WTC11 (cell line): ENCODE measurements at regions not wholly inside any gene's neighbourhood (a gene's known extent, or its start where the extent isn't known, plus 50 kb on each side); places are given as distances from the start of the nearest gene placed in this dataset.

Experiments used
- ATAC-seq: fragments of 200-7000 bp; cut with Tn5 transposase; 2 replicates; pipeline ENCODE4 v1.10.0; 2021; ENCODE audit warnings: mild to moderate bottlenecking, moderate library complexity
- CTCF ChIA-PET: fragments of 300-600 bp; sonication (Branson Sonifier 250); formaldehyde crosslinking; loops from one replicate; lab custom pipeline; 2021; ENCODE audit warnings: antibody characterized with exemption; lab: Charles Lee
- POLR2A ChIA-PET: fragments of 350-600 bp; sonication (Branson Sonifier 250); formaldehyde crosslinking; loops from one replicate; lab custom pipeline; 2021; ENCODE audit warnings: antibody characterized with exemption; lab: Charles Lee
- DNase-seq: peaks from one replicate; pipeline ENCODE4 v3.0.0; 2021; ENCODE audit warnings: low spot score
- H3K27ac Mint-ChIP-seq: 2 replicates; pipeline ENCODE4 v1.8.0; 2021; ENCODE audit warnings: mixed read lengths
- H3K27me3 Mint-ChIP-seq: 2 replicates; pipeline ENCODE4 v1.8.0; 2021; ENCODE audit warnings: low read depth, mild to moderate bottlenecking, moderate library complexity, mixed read lengths
- H3K36me3 Mint-ChIP-seq: 2 replicates; pipeline ENCODE4 v1.8.0; 2021; ENCODE audit warnings: mixed read lengths
- H3K4me1 Mint-ChIP-seq: 2 replicates; pipeline ENCODE4 v1.8.0; 2022; ENCODE audit warnings: mixed read lengths
- H3K4me3 Mint-ChIP-seq: 2 replicates; pipeline ENCODE4 v1.8.0; 2021; ENCODE audit warnings: mild to moderate bottlenecking, moderate library complexity, mixed read lengths
- H3K9me3 Mint-ChIP-seq: 2 replicates; pipeline ENCODE4 v1.8.0; 2021; ENCODE audit warnings: mixed read lengths
- AFF4 ChIP-seq: sonication (generic); formaldehyde crosslinking; IDR thresholded peaks from 2 replicates; pipeline ENCODE4 v1.8.1; 2023; ENCODE audit warnings: mild to moderate bottlenecking, missing genetic modification reagents, borderline replicate concordance
- CREB1 ChIP-seq: sonication (generic); formaldehyde crosslinking; IDR thresholded peaks from 2 replicates; pipeline ENCODE4 v1.8.0; 2023; ENCODE audit warnings: mild to moderate bottlenecking, missing genetic modification reagents
- E2F4 ChIP-seq: sonication (generic); formaldehyde crosslinking; IDR thresholded peaks from 2 replicates; pipeline ENCODE4 v1.8.1; 2022; ENCODE audit warnings: low read depth, mild to moderate bottlenecking, moderate library complexity, missing genetic modification reagents, borderline replicate concordance
- EMX1 ChIP-seq: fragments of 250-450 bp; sonication (Bioruptor Pico); IDR thresholded peaks from 2 replicates; pipeline ENCODE4 v1.8.0; 2021; ENCODE audit warnings: mild to moderate bottlenecking
- ESRRA ChIP-seq: sonication (generic); formaldehyde crosslinking; IDR thresholded peaks from 2 replicates; pipeline ENCODE4 v1.8.1; 2022; ENCODE audit warnings: mild to moderate bottlenecking, missing genetic modification reagents, borderline replicate concordance
- FOXJ3 ChIP-seq: sonication (generic); formaldehyde crosslinking; IDR thresholded peaks from 2 replicates; pipeline ENCODE4 v1.9.0; 2021; ENCODE audit warnings: missing genetic modification reagents, mild to moderate bottlenecking, borderline replicate concordance
- GABPB1 ChIP-seq: sonication (generic); formaldehyde crosslinking; IDR thresholded peaks from 2 replicates; pipeline ENCODE4 v1.8.1; 2023; ENCODE audit warnings: mild to moderate bottlenecking, missing genetic modification reagents
- GRHL2 ChIP-seq: fragments of 250-450 bp; sonication (Bioruptor Pico); IDR thresholded peaks from 2 replicates; pipeline ENCODE4 v1.8.0; 2022; ENCODE audit warnings: mild to moderate bottlenecking, moderate library complexity; ENCODE audit not compliant: insufficient replicate concordance, severe bottlenecking
- JUN ChIP-seq: sonication (generic); formaldehyde crosslinking; IDR thresholded peaks from 2 replicates; pipeline ENCODE4 v1.8.0; 2023; ENCODE audit warnings: mild to moderate bottlenecking, missing genetic modification reagents
- MLX ChIP-seq: sonication (generic); formaldehyde crosslinking; IDR thresholded peaks from 2 replicates; pipeline ENCODE4 v1.8.1; 2023; ENCODE audit warnings: mild to moderate bottlenecking, missing genetic modification reagents, moderate library complexity
- NFATC4 ChIP-seq: fragments of 250-450 bp; sonication (Bioruptor Pico); IDR thresholded peaks from 2 replicates; pipeline ENCODE4 v1.9.0; 2021; ENCODE audit warnings: mild to moderate bottlenecking
- NFYB ChIP-seq: sonication (generic); formaldehyde crosslinking; conservative IDR thresholded peaks from 2 replicates; pipeline ENCODE4 v1.8.0; 2022; ENCODE audit warnings: low read depth, missing genetic modification reagents
- NR2C2 ChIP-seq: sonication (generic); formaldehyde crosslinking; IDR thresholded peaks from 2 replicates; pipeline ENCODE4 v1.8.0; 2022; ENCODE audit warnings: mild to moderate bottlenecking, missing genetic modification reagents
- PRRX2 ChIP-seq: fragments of 250-450 bp; sonication (Bioruptor Pico); IDR thresholded peaks from 2 replicates; pipeline ENCODE4 v1.8.0; 2021; ENCODE audit warnings: mild to moderate bottlenecking
- RORB ChIP-seq: fragments of 250-450 bp; sonication (Bioruptor Pico); IDR thresholded peaks from 2 replicates; pipeline ENCODE4 v1.9.0; 2021; ENCODE audit warnings: mild to moderate bottlenecking
- SP1 ChIP-seq: sonication (generic); formaldehyde crosslinking; conservative IDR thresholded peaks from 2 replicates; pipeline ENCODE4 v1.8.1; 2022; ENCODE audit warnings: missing genetic modification reagents
- STAT6 ChIP-seq: sonication (generic); formaldehyde crosslinking; conservative IDR thresholded peaks from 2 replicates; pipeline ENCODE4 v1.8.1; 2023; ENCODE audit warnings: mild to moderate bottlenecking, low read depth, missing genetic modification reagents, moderate library complexity
- TCF7 ChIP-seq: sonication (generic); formaldehyde crosslinking; IDR thresholded peaks from 2 replicates; pipeline ENCODE4 v1.8.0; 2022; ENCODE audit warnings: mild to moderate bottlenecking, low read depth, missing genetic modification reagents, moderate library complexity
- USF2 ChIP-seq: sonication (generic); formaldehyde crosslinking; IDR thresholded peaks from 2 replicates; pipeline ENCODE4 v1.8.1; 2023; ENCODE audit warnings: mild to moderate bottlenecking, missing genetic modification reagents, moderate library complexity
- ZNF121 ChIP-seq: sonication (generic); formaldehyde crosslinking; IDR thresholded peaks from 2 replicates; pipeline ENCODE4 v1.8.0; 2023; ENCODE audit warnings: missing genetic modification reagents
- ZNF416 ChIP-seq: fragments of 250-450 bp; sonication (Bioruptor Pico); IDR thresholded peaks from 2 replicates; pipeline ENCODE4 v1.9.0; 2021; ENCODE audit warnings: mild to moderate bottlenecking, inconsistent platforms
- ZSCAN18 ChIP-seq: fragments of 250-450 bp; sonication (Bioruptor Pico); IDR thresholded peaks from 2 replicates; pipeline ENCODE4 v2.1.2; 2022; ENCODE audit warnings: mild to moderate bottlenecking, moderate library complexity

- ChIA-PET CTCF (no interaction called here), POLR2A (no interaction called here)
- Mint-ChIP-seq H3K27ac (no peak overlapping the region), H3K9me3 (no peaks in the 10 kb centered on the region), H3K4me3 (no peak overlapping the region), H3K27me3 (no peaks in the 10 kb centered on the region)
- TF ChIP-seq JUN (no peak), ZNF416 (CRISPR knock-in tag) (no peak), AFF4 (CRISPR knock-in tag) (no peak), ZNF121 (CRISPR knock-in tag) (no peak), NR2C2 (CRISPR knock-in tag) (no peak), ZSCAN18 (CRISPR knock-in tag) (no peak)
- TF ChIP-seq, all 79 proteins: peak for 0
- no peak for DNase-seq
- Mint-ChIP-seq H3K4me1 (peaks cover 18% of the 10 kb centered on the region), H3K36me3 (no peaks in the 10 kb centered on the region)
- no peak for ATAC-seq
Measured at GRCh38 chr2:103445347-103445746, 683.5 kb downstream of the TMEM182 start.

GRCh38 chr2:103448495-103448894 lies 686.7 kb downstream of the TMEM182 start:
- TF ChIP-seq CREB1 (CRISPR knock-in tag) (no peak), STAT6 (CRISPR knock-in tag) (no peak)
- Mint-ChIP-seq H3K9me3 (peaks cover 5% of the 10 kb centered on the region), H3K4me1 (peaks cover 18% of the 10 kb centered on the region), H3K36me3 (no peaks in the 10 kb centered on the region), H3K27ac (no peak overlapping the region), H3K4me3 (no peak overlapping the region), H3K27me3 (no peaks in the 10 kb centered on the region)
- POLR2A ChIA-PET: interaction anchor here (0.7 kb wide), 1 partner anchor 48 kb away, joined by 3 read pairs; no protein-coding TSS in a partner anchor
- no peak for DNase-seq
- CTCF ChIA-PET: no interaction called here
- no peak for ATAC-seq

- no peak for ATAC-seq
- Mint-ChIP-seq H3K9me3 (peaks cover 5% of the 10 kb centered on the region), H3K4me3 (no peak overlapping the region), H3K36me3 (no peaks in the 10 kb centered on the region), H3K27ac (no peak overlapping the region), H3K4me1 (peaks cover 16% of the 10 kb centered on the region), H3K27me3 (no peaks in the 10 kb centered on the region)
- POLR2A ChIA-PET: no interaction called here
- CTCF ChIA-PET: no interaction called here
- DNase-seq: no peak
- TF ChIP-seq SP1 (CRISPR knock-in tag) (no peak), NFATC4 (CRISPR knock-in tag) (no peak), USF2 (CRISPR knock-in tag) (no peak), E2F4 (CRISPR knock-in tag) (no peak), ESRRA (CRISPR knock-in tag) (no peak), PRRX2 (no peak), FOXJ3 (CRISPR knock-in tag) (no peak), RORB (CRISPR knock-in tag) (no peak), EMX1 (CRISPR knock-in tag) (no peak), MLX (no peak), NFYB (CRISPR knock-in tag) (no peak), GRHL2 (CRISPR knock-in tag) (no peak), GABPB1 (CRISPR knock-in tag) (no peak), TCF7 (CRISPR knock-in tag) (no peak), NR2C2 (CRISPR knock-in tag) (no peak)
Measured at GRCh38 chr2:103451283-103451682, 689.5 kb downstream of the TMEM182 start.
